Fibroblast of upper back skin (primary cell): ENCODE measurements at regions not wholly inside any gene's neighbourhood (a gene's known extent, or its start where the extent isn't known, plus 50 kb on each side); places are given as distances from the start of the nearest gene placed in this dataset.

Experiments used
- DNase-seq: peaks from one replicate; pipeline ENCODE4 v3.0.0-alpha.2; 2013

GRCh38 chr20:56841346-56841908 is 212.3 kb downstream of the TFAP2C start:
- no peak for DNase-seq

DNA sequence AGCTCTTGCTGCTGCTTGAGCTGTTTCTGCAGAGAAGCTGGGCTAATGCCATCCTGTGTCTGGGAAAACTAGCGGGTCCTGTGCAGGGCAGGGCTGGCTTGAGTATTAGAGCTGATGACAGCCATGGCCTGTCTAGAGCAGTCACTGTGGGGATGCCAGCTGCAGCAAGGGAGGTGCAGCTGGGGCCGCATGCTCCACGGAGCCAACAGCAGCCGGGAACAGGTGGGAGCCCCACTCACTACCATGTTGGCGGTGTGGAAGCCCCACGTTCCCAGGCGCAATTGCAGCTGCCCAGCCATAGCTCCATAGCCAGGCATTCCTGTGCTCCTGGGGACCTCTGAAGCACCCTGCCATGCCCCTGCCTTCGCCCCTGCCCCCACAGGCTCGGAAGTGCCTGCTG is 212.9 kb downstream of the TFAP2C start:
- no peak for DNase-seq

DNA sequence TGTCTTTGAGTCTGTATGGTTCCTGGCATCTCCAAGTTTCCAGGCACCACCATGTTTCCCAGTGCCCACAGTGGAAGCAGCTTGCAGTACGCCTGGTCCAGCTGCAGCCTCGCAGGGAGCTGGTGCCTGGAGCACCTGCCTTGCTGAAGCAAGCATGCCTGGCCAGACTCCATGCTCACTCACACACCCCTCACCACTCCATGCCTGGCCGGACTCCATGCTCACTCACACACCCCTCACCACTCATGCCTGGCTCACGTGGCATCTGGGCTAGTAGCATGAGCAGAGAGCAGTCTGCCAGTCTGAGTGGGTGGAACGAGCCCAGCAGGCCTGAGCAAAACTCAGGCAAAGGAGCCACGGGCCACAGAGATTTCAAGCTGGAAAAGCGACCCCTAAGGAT is 214.3 kb downstream of the TFAP2C start:
- no peak for DNase-seq

GRCh38 chr20:56843817-56844216 is 214.7 kb downstream of the TFAP2C start:
- DNase-seq, result no peak

DNA sequence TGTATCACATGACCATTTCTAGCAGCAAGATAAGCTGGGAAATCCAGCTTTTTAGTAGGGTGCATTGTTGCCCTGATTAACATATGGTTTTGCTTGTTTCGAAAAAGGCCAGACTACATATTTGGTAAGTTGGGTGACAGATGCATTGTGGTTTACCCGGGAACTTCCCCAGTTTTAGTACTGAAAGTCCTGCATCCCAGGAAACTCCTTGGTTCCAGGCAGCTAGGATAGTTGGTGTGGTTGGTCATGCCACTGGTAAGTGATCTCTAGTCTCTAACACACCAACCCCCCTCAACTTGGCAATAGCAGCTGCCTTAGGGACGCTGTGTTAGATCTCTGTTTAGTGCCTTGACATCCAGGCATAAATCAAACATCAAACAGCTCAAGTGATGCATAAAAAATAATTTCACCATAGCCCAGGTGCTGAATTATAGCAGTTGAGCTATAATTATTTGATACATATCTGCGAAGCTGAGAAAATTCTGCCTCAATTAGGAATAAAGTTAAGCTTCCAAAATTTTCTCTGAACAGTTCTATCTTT is 216.5 kb downstream of the TFAP2C start:
- no peak for DNase-seq

DNA sequence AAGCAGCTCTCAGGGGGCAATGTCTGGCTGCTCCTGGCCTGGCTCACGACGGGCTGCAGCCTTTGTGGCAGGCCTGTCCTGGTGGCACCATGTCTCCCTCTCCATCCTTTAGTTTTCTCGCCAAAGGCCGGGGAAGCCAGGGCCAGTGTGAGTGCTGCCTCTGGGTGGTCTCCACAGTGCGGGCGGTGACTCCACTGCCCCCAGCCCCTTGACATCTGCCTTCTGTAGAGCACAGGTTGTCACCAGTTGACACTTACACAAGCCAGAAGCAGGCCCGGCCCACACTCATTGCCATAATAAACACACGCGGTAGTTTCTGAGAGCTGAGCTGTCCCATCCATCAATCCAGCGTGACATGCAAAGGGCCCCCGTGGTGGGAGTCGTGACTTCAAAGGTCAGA is 219.5 kb downstream of the TFAP2C start:
- DNase-seq, result no peak

DNA sequence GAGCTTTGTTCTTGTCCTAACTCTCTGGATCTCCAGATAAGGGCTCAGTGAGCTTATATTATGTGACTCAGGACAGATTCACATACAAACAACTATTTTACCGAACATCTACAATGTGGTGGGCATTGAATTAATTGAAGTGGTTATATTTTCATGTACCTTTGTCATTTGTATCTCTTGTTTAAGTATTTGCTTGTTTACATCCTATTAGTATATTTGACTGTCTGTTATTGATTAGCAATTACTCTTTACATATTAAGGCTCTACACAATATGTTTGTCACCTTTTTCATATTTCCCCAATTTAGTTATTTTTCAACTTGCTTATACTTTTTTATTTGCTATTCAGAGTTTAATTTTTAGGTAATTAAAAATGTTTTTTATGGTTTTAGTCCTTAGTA is 222.4 kb downstream of the TFAP2C start:
- no peak for DNase-seq

GRCh38 chr20:56855708-56856107 is 226.6 kb downstream of the TFAP2C start:
- no peak for DNase-seq

GRCh38 chr20:56857950-56858349 is 228.8 kb downstream of the TFAP2C start:
- no peak for DNase-seq

DNA sequence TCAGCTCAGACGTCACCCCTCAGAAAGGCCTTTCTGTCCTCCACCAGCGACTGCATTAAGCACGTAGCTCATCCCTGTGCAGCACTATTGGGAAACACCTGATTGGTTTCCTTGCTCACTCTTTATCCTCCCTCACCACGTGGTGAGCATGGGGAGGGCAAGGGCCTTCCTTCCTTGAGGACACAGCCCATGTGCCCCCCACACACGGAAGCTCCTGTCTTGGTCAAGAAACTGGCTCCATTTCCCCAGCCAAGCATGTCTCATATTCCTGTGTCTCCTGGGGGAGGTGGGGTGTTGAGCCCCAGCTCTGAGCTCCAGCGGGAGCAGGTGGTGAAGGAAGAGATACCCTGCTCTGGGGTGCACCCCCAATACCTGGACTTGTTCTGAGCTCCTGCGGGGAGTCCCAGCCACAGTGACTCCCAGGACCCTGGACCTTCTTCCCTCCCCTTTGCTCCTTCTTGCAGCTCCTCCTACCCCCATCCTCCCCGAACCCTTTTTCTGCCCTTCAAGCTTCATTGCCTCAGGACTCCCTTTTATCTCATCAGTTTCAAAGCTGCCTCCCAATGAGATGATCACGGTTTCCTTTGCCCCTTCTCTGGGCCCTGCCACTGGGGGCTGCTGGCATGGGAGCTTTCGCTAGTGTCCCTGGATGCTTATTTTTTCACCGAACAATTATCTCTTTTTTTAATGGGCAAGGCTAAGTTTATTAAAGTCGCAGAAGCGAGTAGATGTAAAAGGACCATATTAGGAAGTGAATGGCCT is 230.1 kb downstream of the TFAP2C start:
- no peak for DNase-seq

DNA sequence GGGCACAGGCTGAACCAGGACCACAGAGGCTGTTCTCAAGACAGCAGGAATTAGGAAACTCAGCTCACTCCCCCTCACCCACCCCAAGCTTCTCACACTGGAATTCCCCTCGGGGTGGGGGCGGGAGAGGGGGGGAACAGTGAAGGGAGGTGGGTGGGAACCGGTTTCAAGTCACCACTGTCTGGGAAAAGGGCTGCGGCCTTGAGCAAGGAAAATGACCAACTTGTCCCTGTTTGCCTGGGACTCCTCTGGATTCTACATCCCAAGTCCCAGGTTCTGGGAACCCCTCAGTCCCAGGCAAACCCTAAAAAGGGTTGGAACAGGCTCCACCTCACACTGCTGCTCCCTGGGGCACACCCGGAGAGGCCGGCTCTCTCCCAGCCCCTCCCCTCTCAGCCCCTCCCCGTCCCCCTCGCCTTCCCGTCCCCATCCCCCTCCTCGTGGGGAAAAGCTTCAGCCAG is 230.7 kb downstream of the TFAP2C start:
- no peak for DNase-seq

DNA sequence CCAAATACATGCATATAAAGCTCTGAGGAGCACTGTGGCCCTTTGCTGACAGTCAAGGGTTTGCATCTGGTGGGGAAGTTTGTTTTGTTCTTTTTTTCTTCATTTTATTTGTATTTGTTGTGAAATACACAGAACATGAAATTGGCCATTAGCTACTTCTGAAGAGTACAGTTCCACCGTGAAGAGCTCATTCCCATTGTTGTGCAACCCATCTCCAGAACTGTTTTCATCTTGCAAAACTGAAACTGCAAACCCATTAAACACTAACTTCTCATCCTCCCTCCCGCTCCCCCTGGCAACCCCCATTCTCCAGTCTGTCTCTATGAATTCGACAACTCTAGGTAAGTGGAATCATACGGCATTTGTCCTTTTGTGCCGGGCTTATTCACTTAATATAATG is 231.3 kb downstream of the TFAP2C start:
- DNase-seq, result no peak

DNA sequence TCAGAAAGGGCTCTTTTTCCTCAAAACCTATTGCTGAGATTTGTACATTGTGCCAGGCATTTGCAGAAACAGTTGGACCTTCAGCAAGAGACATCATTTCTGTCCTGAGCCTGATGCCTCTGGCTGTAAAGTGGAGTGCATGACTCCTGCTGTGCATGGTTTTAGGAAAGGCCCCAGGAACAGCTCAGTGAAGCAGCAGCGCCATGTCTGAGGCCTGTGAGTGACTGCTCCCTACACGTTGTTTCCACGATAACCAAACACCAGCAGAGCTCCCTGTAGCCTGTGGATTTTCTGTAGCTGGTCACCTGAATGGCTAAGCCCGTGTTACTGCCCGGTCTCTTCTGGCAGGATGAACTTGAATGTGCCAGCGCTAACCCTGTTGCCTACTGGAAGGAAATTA is 232.5 kb downstream of the TFAP2C start:
- no peak for DNase-seq

- peak; percentile 14 for DNase-seq
Measured at GRCh38 chr20:56865055-56865454, 235.9 kb downstream of the TFAP2C start.

DNA sequence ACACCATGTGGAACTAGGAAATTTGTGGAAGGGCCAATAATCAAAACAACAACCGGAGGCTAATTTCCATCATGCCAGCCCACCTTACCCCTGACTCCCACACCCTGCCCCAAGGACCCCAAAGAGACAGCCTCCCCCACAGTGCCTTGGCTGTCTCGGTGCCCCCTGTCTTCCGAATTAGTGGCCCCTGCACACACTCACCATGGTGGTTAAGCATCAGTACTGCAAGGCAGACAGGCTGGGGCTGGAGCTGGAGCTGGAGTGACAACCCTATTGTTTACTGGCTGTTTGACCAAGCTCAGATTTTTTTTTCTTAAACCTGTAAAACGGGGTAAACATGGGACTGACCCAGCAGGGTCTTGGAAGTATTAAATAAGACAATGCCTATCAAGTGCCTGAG is 238.0 kb downstream of the TFAP2C start:
- DNase-seq, result no peak

DNA sequence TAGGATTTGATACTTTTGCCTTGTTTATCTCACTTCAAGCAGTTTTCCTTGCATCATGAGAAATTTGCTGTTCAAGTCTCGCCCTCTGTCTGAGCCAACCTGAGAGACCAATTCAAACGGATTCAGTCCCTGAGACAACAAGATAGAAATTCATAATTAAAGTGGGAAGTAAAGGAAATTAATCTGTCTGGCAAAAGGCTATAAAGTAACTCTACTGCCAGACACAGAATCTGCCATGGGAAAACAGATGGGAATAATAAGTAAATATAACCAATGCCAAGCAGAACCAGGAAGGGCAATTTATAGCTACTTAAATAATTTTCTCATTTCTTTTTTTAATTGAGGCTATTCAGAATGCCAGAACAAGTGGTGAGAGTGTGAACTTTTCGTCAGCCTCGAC is 239.6 kb downstream of the TFAP2C start:
- DNase-seq, result no peak

DNA sequence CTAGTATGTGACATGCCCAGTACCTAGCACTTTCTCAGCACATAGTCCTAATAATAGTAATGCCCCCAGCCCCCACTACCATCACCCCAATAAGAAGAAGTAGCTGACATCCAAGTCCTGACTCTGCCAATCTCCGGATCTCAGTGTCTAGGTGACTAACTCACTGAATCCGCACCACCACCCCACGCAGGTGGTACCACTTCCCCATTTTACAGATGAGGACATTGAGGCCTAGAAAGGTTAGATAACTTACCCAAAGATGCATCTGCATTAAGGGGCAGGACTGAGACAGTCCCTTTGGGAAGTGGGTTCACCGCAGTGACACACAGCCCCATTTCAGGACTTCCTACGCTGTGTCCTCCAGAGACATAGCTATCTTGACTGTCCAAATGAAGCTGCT is 241.2 kb downstream of the TFAP2C start:
- DNase-seq, result no peak

DNA sequence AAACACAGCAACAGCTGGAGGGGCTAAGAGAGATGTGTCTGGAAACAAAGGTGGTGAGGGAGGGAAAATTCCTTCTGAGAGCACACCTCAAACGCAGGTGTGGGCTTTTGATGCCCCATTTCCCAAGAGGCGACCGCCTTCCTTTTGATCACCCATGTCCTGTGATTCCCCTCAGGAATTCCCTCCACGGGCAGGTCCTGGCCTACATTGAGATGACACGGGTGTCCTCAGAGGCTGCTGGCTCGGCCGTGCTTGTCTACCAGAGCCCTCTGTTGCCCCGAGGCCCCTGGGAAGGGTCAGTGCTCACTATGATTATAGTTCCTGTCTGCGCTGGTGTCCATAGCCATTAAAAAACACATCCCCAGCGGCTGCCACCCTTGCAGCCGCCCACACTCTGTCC is 242.6 kb downstream of the TFAP2C start:
- DNase-seq, result no peak

DNA sequence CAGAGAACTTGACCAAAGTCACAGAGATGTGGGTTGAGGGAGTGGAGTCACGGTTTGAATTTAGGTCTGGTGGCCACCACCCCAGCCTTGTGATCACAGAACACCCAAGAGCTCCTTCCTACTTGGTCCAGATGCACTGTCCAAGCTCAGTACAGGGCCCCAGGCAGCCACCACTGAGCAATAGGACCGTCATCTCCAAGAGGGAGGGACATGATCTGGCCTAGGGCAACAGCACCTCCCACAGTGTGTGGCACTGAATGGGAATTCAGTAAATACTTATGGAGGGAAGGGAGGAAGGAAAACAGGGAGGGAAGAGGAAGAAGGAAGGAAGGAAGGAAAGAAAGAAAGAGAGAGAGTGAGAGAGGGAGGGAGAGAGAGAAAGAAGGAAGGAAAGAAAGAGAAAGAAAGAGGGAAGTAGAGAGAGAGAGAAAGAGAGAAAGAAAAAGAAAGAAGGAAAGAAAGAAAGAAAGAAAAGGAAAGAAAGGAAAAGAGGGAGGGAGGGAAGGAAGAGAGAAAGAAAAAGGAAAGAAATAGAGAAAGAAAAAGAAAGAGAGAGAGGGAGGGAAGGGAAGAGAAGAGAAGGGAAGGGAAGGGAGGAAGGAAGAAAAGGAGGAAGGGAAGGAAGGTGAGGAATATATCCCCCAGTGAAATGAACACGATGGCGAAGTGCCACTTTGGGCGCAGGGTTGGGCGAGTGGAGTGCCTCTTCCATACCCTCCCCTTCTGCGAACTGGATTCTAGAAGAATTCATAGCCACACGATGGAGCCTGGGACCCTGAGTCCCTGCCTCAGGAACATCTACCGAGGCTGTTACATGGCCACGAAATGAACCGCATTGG is 243.7 kb downstream of the TFAP2C start:
- no peak for DNase-seq

GRCh38 chr20:56873836-56874235 is 244.7 kb downstream of the TFAP2C start:
- no peak for DNase-seq

DNA sequence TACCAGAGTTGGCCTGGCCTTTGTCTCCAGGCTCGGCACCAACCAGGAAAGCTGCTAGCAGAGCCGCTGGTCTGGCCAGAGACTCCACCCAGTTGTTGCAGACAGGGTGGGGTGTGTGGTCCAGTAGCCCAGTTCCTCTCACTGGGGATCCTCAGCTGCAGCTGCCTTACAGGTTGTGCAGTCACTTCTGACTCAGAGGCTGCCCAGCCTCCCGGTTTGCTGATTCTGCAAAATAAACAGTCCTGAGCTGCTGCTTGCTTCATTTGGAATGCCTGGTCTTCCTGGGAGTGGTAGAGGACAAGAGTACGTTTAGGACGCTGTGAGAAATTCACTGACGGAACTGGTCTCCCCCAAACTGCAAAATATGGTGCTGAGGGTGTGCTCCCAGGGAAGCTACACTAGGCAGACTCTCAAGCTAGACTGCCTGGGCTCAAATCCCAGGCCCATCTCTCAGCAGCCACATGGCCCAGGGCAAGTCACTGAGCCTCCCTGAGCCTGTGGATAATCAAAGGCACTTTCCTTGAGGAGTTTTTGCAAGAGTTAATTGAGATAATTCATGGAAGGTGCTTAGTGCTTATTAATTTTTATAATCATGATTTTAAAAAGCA is 246.1 kb downstream of the TFAP2C start:
- peak; percentile 68 for DNase-seq

DNA sequence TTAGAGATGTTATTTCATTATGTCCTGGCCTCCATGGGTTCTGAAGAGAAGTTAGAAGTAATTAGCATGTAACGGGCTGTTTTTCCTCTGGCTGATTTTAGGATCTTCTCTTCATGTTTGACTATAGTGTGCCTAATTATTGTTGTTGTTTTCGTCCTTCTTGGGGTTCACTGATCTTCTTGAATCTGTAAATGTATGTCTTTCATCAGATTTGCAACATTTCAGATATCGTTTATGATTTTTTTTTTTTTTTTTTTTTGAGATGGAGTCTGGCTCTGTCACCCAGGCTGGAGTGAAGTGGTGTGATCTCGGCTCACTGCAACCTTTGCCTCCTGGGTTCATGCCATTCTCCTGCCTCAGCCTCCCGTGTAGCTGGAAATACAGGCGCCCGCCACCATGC is 246.7 kb downstream of the TFAP2C start:
- DNase-seq, result no peak

- no peak for DNase-seq
Measured at GRCh38 chr20:56885521-56885920, 256.4 kb downstream of the TFAP2C start.
